ENCODE measurements at regions not wholly inside any gene's neighbourhood (a gene's known extent, or its start where the extent isn't known, plus 50 kb on each side); places are given as distances from the start of the nearest gene placed in this dataset.

DNA sequence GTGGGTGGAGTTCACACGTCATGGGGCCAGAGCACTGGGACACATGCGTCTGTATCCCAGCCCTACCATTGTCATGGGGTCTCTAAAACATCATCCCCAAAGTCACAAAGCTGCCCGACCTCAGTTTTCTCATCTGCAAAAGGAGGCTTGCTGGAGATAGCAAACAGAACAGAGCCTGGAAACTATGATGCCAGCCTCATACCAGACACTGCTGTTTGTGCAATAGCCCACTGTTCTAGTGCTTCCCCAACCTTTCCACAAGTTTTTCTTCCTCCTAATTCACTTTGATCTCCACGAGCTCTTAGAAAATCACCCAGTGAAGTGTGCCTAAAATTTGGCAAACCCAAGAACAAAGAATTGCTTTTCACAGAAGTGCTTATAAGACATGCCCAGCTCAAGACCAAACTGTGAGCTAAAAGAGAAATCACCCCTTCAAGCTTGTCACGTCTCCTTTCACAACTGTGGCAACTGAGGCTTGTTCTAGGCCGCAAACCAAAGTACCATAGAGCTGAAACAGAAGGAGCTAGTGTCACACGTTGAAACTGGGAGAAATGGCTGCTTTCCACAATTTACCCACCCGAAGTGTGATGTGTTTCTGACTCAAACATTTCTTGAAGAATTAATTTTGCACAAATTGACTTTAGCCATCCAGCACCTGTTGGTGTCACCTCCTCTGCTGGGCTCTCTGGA is 162.7 kb upstream of the ID2 start:
- no peak for TF ChIP-seq ZBTB7A (IDR thresholded peaks at IDR 0.05; ENCODE audit: low read depth)

- no peak for TF ChIP-seq EGR1 (IDR thresholded peaks at IDR 0.05)
- no peak for TF ChIP-seq CREB1 (IDR thresholded peaks at IDR 0.05; ENCODE audit: low read depth)
- TF ChIP-seq MAX (IDR thresholded peaks at IDR 0.05), result no peak
- no peak for TF ChIP-seq USF1 (IDR thresholded peaks at IDR 0.05)
- no peak for TF ChIP-seq TCF12 (IDR thresholded peaks at IDR 0.05; ENCODE audit: low read depth)
- no peak for TF ChIP-seq ZBTB7A (IDR thresholded peaks at IDR 0.05; ENCODE audit: low read depth)
- TF ChIP-seq YY1 (IDR thresholded peaks at IDR 0.05; ENCODE audit: low read depth), result no peak
- TF ChIP-seq, protein P1, sequence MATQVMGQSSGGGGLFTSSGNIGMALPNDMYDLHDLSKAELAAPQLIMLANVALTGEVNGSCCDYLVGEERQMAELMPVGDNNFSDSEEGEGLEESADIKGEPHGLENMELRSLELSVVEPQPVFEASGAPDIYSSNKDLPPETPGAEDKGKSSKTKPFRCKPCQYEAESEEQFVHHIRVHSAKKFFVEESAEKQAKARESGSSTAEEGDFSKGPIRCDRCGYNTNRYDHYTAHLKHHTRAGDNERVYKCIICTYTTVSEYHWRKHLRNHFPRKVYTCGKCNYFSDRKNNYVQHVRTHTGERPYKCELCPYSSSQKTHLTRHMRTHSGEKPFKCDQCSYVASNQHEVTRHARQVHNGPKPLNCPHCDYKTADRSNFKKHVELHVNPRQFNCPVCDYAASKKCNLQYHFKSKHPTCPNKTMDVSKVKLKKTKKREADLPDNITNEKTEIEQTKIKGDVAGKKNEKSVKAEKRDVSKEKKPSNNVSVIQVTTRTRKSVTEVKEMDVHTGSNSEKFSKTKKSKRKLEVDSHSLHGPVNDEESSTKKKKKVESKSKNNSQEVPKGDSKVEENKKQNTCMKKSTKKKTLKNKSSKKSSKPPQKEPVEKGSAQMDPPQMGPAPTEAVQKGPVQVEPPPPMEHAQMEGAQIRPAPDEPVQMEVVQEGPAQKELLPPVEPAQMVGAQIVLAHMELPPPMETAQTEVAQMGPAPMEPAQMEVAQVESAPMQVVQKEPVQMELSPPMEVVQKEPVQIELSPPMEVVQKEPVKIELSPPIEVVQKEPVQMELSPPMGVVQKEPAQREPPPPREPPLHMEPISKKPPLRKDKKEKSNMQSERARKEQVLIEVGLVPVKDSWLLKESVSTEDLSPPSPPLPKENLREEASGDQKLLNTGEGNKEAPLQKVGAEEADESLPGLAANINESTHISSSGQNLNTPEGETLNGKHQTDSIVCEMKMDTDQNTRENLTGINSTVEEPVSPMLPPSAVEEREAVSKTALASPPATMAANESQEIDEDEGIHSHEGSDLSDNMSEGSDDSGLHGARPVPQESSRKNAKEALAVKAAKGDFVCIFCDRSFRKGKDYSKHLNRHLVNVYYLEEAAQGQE (IDR thresholded peaks at IDR 0.05; ENCODE audit: low read depth), result no peak
- no peak for TF ChIP-seq EP300 (IDR thresholded peaks at IDR 0.05; ENCODE audit: borderline replicate concordance)
Observed at GRCh38 chr2:8520791-8521344, 161.0 kb upstream of the ID2 start.

- no peak for TF ChIP-seq USF1 (IDR thresholded peaks at IDR 0.05)
- no peak for TF ChIP-seq FOXM1 (IDR thresholded peaks at IDR 0.05; ENCODE audit: borderline replicate concordance, low read depth)
- no peak for TF ChIP-seq TAF1 (IDR thresholded peaks at IDR 0.05; ENCODE audit: low read depth)
- no peak for TF ChIP-seq ZBTB7A (IDR thresholded peaks at IDR 0.05; ENCODE audit: low read depth)
- TF ChIP-seq EP300 (IDR thresholded peaks at IDR 0.05; ENCODE audit: borderline replicate concordance), result no peak
- TF ChIP-seq EGR1 (IDR thresholded peaks at IDR 0.05), result no peak
- no peak for TF ChIP-seq RAD21 (IDR thresholded peaks at IDR 0.05; ENCODE audit: low read depth)
- TF ChIP-seq YY1 (IDR thresholded peaks at IDR 0.05; ENCODE audit: low read depth), result no peak
- no peak for TF ChIP-seq TEAD4 (IDR thresholded peaks at IDR 0.05)
- no peak for TF ChIP-seq NFIC (IDR thresholded peaks at IDR 0.05)
- no peak for TF ChIP-seq CEBPB (IDR thresholded peaks at IDR 0.05)
- TF ChIP-seq CREB1 (IDR thresholded peaks at IDR 0.05; ENCODE audit: low read depth), result no peak
- no peak for TF ChIP-seq MAX (IDR thresholded peaks at IDR 0.05)
- TF ChIP-seq, protein P1 (IDR thresholded peaks at IDR 0.05; ENCODE audit: low read depth), result no peak
- TF ChIP-seq TCF12 (IDR thresholded peaks at IDR 0.05; ENCODE audit: low read depth), result no peak
Observed at GRCh38 chr2:8522687-8523086, 159.2 kb upstream of the ID2 start.

DNA sequence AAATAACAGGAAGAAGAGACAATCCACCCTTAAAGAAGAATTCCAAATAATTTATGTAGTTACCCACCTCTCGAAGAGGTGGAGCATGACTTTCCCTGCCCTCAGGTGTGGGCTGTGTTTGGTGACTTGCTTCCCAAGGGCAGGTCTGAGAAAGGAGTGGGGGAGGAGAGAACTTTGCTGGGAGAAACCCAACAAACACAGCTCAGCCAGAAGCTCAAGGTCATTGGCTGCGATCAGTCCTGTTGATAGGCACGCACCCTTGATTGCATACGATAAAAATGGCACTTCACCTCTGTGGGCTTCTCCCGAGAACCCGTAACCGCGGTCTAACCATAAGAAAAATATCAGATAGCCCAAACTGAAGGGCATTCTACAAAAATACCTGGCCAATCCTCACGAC is 157.5 kb upstream of the ID2 start:
- TF ChIP-seq, protein P1 (IDR thresholded peaks at IDR 0.05; ENCODE audit: low read depth), result no peak

- TF ChIP-seq, protein P1 (IDR thresholded peaks at IDR 0.05; ENCODE audit: low read depth), result no peak
- TF ChIP-seq TEAD4 (IDR thresholded peaks at IDR 0.05) (no peak), RAD21 (IDR thresholded peaks at IDR 0.05; ENCODE audit: low read depth) (no peak), NFIC (IDR thresholded peaks at IDR 0.05) (no peak), FOXM1 (IDR thresholded peaks at IDR 0.05; ENCODE audit: borderline replicate concordance, low read depth) (no peak), CEBPB (IDR thresholded peaks at IDR 0.05) (no peak), TAF1 (IDR thresholded peaks at IDR 0.05; ENCODE audit: low read depth) (no peak), TCF12 (IDR thresholded peaks at IDR 0.05; ENCODE audit: low read depth) (no peak), YY1 (IDR thresholded peaks at IDR 0.05; ENCODE audit: low read depth) (no peak), EP300 (IDR thresholded peaks at IDR 0.05; ENCODE audit: borderline replicate concordance) (no peak), USF1 (IDR thresholded peaks at IDR 0.05) (no peak), ZBTB7A (IDR thresholded peaks at IDR 0.05; ENCODE audit: low read depth) (no peak), MAX (IDR thresholded peaks at IDR 0.05) (no peak), CREB1 (IDR thresholded peaks at IDR 0.05; ENCODE audit: low read depth) (no peak)
Observed at GRCh38 chr2:8524823-8525222, 157.0 kb upstream of the ID2 start.
